NCI-H1417 treated with DMSO at 0.1 percent for 48 hours (cell line): ENCODE measurements at regions not wholly inside any gene's neighbourhood (a gene's known extent, or its start where the extent isn't known, plus 50 kb on each side); places are given as distances from the start of the nearest gene placed in this dataset.
"Not testable (repeated sequence)": the region's sequence is repeated elsewhere in the genome, so short reads cannot be mapped to it uniquely, and the experiment has no call there.

Experiments used
- DNase-seq: peaks from one replicate; lab custom pipeline; 2025; lab: John Stamatoyannopoulos, UW

- DNase-seq = no peak
Observed at GRCh38 chr5:126235628-126236027, 187.6 kb upstream of the GRAMD2B start.

DNA sequence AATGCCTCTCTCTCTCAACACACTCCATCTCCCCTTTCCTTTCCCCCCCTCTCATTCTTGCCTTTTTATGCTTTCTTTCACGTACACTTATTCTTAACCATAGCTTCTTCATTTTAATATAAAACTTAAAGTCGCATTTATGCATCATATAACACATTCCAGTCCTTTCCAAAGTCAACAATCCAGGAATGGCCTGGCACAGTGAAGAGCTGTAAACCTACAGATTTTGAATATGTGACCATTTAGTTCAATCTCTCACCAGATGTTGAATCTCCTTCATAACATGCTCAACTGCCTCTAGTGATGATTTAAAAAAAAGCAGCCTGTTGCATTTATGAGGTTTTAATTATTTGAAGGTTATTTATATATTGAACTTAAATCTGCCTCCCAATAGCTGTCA lies 186.2 kb upstream of the GRAMD2B start:
- DNase-seq = no peak

- no peak for DNase-seq
Observed at GRCh38 chr5:126248611-126249010, 174.6 kb upstream of the GRAMD2B start.

- no peak for DNase-seq
Observed at GRCh38 chr5:126251024-126251423, 172.2 kb upstream of the GRAMD2B start.

DNA sequence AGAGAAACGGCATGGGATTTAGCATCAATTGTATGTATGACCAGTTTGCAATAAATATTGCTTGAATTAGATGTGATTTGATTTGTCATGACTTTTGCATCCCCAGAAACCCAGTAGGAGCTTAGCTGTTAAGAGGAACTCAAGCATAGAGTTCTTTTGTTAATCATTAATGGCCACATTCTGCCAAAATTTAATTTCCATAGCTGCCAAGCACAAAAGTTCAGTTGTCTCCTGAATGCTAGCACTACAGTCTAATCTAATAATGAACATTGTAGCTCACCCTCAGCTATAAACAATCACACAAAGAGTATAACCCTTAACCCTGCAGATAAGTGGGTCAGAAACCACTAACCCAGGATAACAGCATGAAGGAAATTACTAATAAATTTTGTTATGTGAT lies 169.8 kb upstream of the GRAMD2B start:
- no peak for DNase-seq

GRCh38 chr5:126263591-126264184 lies 159.5 kb upstream of the GRAMD2B start:
- no peak for DNase-seq

- DNase-seq = no peak
Observed at GRCh38 chr5:126265917-126266316, 157.3 kb upstream of the GRAMD2B start.

- DNase-seq = no peak
Observed at GRCh38 chr5:126267438-126267837, 155.8 kb upstream of the GRAMD2B start.

- DNase-seq = no peak
Observed at GRCh38 chr5:126268697-126269315, 154.4 kb upstream of the GRAMD2B start.

DNA sequence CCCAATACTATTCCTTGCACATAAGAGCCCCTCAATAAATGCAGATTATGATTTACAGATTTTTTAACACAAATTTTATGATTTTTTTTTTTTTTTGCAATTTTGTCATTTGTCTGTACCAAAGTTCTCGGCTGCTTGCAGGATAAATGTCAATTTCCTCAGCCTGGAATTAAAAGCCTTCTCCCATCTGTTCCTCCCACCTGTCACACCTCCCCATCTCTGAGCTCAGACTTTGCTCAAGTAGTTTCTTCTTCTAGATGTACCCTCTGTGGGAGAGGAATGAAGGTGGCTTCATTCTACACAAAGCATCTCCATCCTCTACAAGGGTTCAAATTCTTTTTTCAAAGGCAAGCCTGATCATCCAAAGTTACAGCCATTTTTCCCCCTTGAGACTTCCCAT lies 153.7 kb upstream of the GRAMD2B start:
- no peak for DNase-seq

DNA sequence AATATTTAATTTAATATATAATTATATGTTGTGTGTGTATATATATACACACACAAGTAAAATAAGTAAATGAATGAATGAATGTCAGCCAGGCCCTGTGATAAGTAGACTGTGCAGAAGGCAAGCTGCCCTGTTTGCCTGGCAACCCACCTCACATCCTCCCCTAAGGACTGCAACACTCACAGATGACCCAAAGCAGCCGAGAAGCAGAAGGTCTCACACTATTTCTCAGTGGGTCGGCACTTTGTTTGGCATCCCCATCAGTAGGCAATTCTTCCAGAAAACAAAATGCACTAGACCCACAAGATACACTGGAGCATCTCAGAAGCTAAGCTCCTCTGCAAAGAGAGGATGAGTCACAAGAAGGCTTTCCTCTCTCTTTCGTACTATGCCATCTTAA lies 152.1 kb upstream of the GRAMD2B start:
- no peak for DNase-seq

DNA sequence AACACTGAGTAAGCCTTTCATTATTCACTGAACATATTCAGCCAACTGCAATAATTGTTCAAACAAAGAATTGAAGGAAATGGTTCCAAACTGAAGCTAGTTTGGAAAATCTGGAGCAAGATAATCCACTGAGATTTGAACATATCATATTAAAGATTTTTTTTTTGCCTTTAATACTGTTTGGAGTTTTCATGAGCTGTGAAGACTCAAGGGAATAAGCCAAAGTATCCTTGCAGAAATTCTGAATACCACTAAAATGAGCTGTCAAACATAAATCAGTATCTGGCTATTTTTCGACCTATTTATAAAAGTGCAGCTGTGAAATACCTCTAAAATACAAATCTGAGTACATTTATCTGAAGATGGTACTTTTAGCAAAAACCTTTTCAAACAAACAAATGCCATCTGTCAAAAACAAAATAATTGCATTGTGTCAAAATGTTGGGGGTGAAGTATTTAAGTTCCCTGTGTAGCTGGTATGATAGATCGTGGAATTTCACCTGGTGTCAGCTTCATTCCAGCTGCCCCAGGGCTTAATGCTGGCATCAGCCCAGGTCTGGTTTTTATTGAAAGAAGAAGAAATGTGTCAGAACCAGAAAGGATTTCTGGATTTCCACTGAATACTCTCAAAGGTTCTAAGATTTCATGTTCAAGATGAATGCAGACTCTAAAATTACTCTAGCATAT lies 149.0 kb upstream of the GRAMD2B start:
- peak; percentile 0 for DNase-seq

- no peak for DNase-seq
Observed at GRCh38 chr5:126274763-126275125, 148.5 kb upstream of the GRAMD2B start.

GRCh38 chr5:126277762-126278161 lies 145.4 kb upstream of the GRAMD2B start:
- no peak for DNase-seq

DNA sequence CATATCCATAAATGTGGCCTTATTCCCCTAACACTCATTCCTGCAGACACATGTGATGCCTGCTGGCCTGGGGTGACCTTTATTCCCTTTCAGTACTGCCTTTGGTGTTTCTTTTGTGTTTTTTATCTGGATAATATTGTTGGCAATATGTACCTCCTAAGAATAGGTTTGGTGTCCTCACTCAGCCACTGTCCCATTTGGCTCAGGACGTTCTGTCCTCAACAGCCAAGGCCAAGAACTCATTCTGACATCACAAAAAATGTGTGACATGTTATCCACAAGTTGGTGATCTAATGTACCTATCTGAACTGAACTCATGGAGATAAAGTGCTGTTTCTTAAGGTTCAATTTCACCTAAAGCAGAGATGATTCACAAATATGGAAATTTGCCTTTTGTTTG lies 142.9 kb upstream of the GRAMD2B start:
- no peak for DNase-seq

- no peak for DNase-seq
Observed at GRCh38 chr5:126280846-126281245, 142.4 kb upstream of the GRAMD2B start.

- no peak for DNase-seq
Observed at GRCh38 chr5:126284977-126285696, 138.1 kb upstream of the GRAMD2B start.

DNA sequence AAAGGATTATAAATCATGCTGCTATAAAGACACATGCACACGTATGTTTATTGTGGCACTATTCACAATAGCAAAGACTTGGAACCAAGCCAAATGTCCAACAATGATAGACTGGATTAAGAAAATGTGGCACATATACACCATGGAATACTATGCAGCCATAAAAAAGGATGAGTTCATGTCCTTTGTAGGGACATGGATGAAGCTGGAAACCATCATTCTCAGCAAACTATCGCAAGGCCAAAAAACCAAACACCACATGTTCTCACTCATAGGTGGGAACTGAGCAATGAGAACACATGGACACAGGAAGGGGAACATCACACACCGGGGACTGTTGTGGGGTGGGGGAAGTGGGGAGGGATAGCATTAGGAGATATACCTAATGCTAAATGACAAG lies 127.1 kb upstream of the GRAMD2B start:
- not testable (repeated sequence) for DNase-seq

- no peak for DNase-seq
Observed at GRCh38 chr5:126300293-126300692, 122.9 kb upstream of the GRAMD2B start.

- DNase-seq = no peak
Observed at GRCh38 chr5:126301056-126301455, 122.2 kb upstream of the GRAMD2B start.

DNA sequence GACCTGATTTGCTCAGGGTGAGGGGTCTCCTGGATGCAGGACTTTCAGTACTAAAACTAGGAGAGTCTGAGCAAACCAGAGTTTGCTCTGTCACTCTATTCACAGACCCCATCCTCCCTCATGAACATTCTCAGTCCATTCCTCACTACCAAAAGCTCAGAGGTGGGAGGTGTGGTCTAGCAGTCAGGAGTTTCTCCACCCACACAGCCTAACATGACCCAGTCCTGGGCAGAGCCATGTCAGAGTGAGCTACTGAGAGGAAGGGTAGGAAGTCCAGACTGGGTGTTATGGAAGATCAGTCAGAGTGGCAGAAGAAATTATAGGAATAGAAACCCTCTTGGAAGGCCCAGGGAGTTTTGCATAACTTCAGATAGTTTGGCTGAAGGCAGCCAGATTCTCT lies 113.3 kb upstream of the GRAMD2B start:
- DNase-seq = no peak

- DNase-seq = no peak
Observed at GRCh38 chr5:126311766-126312165, 111.4 kb upstream of the GRAMD2B start.

- no peak for DNase-seq
Observed at GRCh38 chr5:126315341-126315740, 107.9 kb upstream of the GRAMD2B start.
